RCC 7860 (cell line): ENCODE measurements at regions not wholly inside any gene's neighbourhood (a gene's known extent, or its start where the extent isn't known, plus 50 kb on each side); places are given as distances from the start of the nearest gene placed in this dataset.
"Not testable (repeated sequence)": the region's sequence is repeated elsewhere in the genome, so short reads cannot be mapped to it uniquely, and the experiment has no call there.

ENCODE experiments used
- DNase-seq: peaks from one replicate; pipeline ENCODE4 v3.0.0-alpha.2; 2015; ENCODE audit warnings: low spot score
- FAIRE-seq: peaks from 2 replicates; lab custom pipeline; 2012; peaks lifted over from hg19 to GRCh38; lab: Jason Lieb, UNC

- FAIRE-seq, result no peak
- DNase-seq, result no peak
Measured at GRCh38 chr4:79666112-79666511, 258.1 kb upstream of the GK2 start.

- FAIRE-seq (no peak), DNase-seq (no peak)
Measured at GRCh38 chr4:79663865-79664264, 255.8 kb upstream of the GK2 start.

GRCh38 chr4:79663141-79663540, 255.1 kb upstream of the GK2 start:
- FAIRE-seq, result no peak

GRCh38 chr4:79662651-79663050, 254.6 kb upstream of the GK2 start:
- DNase-seq, result peak; percentile 5
- no peak for FAIRE-seq

More at GRCh38 chr4:79663141-79663540, 255.1 kb upstream of the GK2 start:
- no peak for DNase-seq

GRCh38 chr4:79661196-79661595, 253.2 kb upstream of the GK2 start:
- FAIRE-seq, result no peak
- DNase-seq, result peak; percentile 5

GRCh38 chr4:79659308-79659870, 251.4 kb upstream of the GK2 start:
- FAIRE-seq, DNase-seq: not testable (repeated sequence)

GRCh38 chr4:79657379-79657778, 249.4 kb upstream of the GK2 start:
- DNase-seq, result no peak
- FAIRE-seq, result no peak

- FAIRE-seq, result no peak
- no peak for DNase-seq
Measured at GRCh38 chr4:79653871-79654270, 245.8 kb upstream of the GK2 start.

- FAIRE-seq, result no peak
- no peak for DNase-seq
Measured at GRCh38 chr4:79652738-79653137, 244.7 kb upstream of the GK2 start.

GRCh38 chr4:79652232-79652631, 244.2 kb upstream of the GK2 start:
- DNase-seq (no peak), FAIRE-seq (no peak)

GRCh38 chr4:79651456-79651855, 243.4 kb upstream of the GK2 start:
- DNase-seq (no peak), FAIRE-seq (no peak)

GRCh38 chr4:79650794-79651431, 242.9 kb upstream of the GK2 start:
- DNase-seq (peak; percentile 6), FAIRE-seq (no peak)

GRCh38 chr4:79650217-79650616, 242.2 kb upstream of the GK2 start:
- FAIRE-seq (no peak), DNase-seq (no peak)

- FAIRE-seq, result no peak
- DNase-seq, result no peak
Measured at GRCh38 chr4:79645942-79646341, 237.9 kb upstream of the GK2 start.

GRCh38 chr4:79638735-79639134, 230.7 kb upstream of the GK2 start:
- FAIRE-seq (no peak), DNase-seq (no peak)

- DNase-seq (no peak), FAIRE-seq (no peak)
Measured at GRCh38 chr4:79636991-79637390, 229.0 kb upstream of the GK2 start.

- FAIRE-seq, result no peak
- no peak for DNase-seq
Measured at GRCh38 chr4:79634111-79634510, 226.1 kb upstream of the GK2 start.

- DNase-seq, result no peak
- FAIRE-seq, result no peak
Measured at GRCh38 chr4:79632114-79632513, 224.1 kb upstream of the GK2 start.

GRCh38 chr4:79626611-79627010, 218.6 kb upstream of the GK2 start:
- no peak for FAIRE-seq
- DNase-seq, result no peak

GRCh38 chr4:79626101-79626500, 218.1 kb upstream of the GK2 start:
- no peak for DNase-seq
- FAIRE-seq, result no peak

GRCh38 chr4:79625361-79625760, 217.3 kb upstream of the GK2 start:
- DNase-seq (no peak), FAIRE-seq (no peak)

- DNase-seq, result no peak
Measured at GRCh38 chr4:79623021-79623870, 215.2 kb upstream of the GK2 start.

More at GRCh38 chr4:79623021-79623870, 215.2 kb upstream of the GK2 start:
- no peak for FAIRE-seq
